Hippocampal formation (tissue), 2 donors: ENCODE measurements at regions not wholly inside any gene's neighbourhood (a gene's known extent, or its start where the extent isn't known, plus 50 kb on each side); places are given as distances from the start of the nearest gene placed in this dataset.
"Not testable (repeated sequence)": the region's sequence is repeated elsewhere in the genome, so short reads cannot be mapped to it uniquely, and the experiment has no call there.

ENCODE experiments used
- DNase-seq, 2 donors: peaks; one replicate each; lab custom pipeline; 2025; lab: John Stamatoyannopoulos, UW

DNA sequence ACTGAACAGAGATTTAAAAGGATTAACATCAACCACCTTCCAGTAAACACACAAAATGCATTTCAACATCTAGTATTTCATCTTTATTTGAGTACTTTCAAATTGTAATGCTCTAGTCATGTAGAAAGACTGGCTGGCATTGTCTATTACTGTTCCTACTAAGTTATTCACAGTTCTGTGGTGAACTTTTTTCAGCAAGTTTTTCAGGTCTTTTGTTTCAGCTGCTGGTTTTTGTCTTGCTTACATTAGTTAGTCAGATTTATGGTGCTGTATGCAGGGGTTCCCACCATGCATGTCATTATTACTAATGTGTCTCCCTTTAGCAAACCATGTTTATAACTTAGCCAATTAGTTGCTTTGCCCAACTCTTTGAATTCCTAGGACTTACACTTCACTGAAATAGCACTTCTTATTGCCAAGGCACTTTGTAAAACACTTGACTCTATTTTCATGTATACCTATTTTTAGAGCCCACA, 253.4 kb upstream of the KITLG start:
- no peak for DNase-seq

GRCh38 chr12:88828537-88828936, 248.3 kb upstream of the KITLG start:
- DNase-seq = not testable (repeated sequence)

DNA sequence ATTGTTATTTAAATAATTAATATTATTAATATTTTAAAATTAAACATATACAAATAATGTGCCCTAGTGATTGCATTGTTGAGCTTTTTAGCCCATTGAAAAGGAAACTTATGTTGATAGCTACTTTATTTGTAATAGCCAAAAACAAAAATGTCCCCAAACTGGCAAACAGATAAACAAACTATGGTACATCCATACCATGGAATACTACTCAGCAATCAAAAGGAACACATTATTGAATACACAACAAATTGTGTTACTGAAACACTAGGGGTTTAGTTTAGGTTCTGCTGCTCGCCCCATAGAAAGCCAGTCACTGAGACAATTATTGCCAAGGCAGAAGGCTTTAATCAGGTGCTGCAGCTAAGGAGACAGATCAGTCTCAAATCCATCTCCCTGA, 239.7 kb upstream of the KITLG start:
- no peak for DNase-seq

DNA sequence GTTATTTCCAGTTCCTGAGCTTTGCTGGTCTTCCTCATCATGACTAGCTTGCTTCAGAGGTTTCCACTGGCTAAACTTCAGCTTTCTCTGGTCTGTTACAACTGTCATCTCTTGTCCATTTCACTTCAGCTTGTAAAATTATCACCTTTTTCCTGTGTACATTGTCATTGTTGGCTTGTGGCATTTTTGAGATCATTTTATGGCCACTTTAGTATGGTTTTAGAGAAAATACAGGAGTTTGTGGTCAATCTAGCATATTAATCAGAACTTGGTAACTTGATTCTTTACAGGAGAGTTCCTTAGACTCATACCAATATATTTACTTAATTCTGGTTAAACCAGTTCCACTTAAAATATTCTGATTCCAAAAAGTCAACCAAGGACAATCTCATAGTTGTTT, 235.9 kb upstream of the KITLG start:
- DNase-seq = no peak

DNA sequence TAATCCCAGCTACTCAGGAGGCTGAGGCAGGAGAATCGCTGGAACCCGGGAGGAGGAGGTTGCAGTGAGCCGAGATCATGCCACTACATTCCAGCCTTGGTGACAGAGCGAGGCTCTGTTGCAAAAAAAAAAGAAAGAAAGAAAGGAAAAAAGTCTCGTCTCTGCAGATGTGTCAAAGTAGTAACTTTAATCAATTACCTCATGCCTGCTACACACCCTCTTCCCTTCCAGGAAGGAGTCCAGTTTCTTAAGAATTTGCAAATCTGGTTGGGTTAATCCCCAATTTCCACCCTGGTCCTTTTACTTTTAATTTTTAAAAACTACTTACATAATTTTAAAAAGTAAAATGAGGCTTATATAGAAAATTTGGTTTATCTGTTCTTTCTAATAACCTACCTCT, 234.5 kb upstream of the KITLG start:
- DNase-seq = no peak

DNA sequence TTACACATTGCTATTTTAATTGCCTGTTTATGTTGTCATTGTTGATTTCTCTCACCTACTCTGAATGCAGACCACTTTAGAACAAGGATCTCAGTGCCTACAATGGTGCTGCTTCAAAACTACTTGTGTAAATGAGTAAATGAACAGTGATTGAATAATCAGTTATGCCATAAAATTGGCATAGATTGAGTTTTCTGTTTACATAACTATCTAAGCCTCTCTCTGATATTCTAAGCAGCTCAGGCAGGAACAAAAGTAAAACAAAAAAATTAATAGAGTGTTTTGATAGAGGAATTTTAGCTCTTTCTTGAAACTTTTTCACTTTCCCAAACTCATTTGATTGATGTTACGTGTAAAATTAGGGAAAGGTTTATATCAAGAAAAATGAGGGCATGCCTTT, 232.3 kb upstream of the KITLG start:
- no peak for DNase-seq

DNA sequence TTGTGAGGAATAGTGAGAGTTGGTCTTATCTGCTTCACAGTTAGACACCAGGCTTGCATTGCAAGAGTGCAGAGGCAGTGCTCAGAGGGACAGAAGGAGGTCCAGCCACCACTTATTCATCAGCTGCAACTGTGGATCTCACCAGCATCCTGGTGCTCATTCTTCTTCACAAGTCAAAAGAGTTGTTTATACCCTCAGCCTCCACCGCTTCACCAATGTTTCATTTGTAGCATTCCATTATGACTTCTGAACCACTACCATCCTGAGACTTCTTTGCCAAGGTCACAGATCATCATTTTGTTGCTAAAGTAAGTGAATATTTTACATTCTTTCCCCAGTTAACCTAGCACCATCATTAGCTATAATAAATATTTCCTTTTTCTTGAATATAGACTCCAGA, 230.5 kb upstream of the KITLG start:
- no peak for DNase-seq

DNA sequence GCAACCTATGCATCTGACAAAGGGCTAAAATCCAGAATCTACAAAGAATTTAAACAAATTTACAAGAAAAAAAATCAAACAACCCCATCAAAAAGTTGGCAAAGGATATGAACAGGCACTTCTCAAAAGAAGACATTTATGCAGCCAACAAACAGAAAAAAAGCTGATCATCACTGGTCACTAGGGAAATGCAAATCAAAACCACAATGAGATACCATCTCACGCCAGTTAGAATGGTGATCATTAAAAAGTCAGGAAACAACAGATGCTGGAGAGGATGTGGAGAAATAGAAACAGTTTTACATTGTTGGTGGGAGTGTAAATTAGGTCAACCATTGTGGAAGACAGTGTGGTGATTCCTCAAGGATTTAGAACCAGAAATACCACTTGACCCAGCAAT, 229.6 kb upstream of the KITLG start:
- DNase-seq = not testable (repeated sequence)

DNA sequence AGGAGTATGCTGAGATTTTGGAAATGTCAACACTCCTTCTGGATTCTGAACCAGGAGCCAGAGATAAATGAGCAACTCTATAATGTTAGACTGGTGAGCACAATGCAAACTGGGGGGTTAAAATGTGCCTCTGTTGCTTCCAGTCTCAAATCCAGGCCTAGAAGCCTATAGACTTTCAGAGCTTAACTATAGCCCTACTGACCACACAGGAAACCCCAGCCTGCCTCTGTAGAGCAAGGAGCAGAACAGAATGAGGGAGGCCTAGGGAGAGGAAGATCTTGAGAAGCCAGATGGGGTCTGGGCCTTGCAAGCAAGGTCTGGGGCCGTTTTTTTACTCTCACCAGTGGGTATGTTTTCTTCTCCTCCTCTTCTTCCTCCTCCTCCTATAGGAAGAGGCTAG, 225.4 kb upstream of the KITLG start:
- DNase-seq = no peak

DNA sequence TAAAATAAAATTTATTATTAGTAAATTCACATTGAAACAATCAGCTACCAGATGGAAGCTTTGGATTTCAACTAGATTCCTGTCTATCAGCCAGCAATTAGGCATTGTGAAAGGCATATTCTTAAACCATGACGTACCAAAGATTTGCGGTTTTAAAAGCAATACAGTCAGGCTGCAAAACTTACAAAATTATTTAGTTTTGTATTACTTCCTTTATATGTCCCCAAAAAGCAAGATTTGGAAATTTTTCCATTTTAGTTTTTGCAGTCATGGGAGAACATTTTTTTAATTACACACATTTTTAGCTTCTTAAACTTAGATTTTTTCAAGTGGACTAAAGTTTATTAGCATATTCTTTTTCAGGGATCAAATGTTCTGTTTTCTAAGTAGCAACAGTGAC, 225.0 kb upstream of the KITLG start:
- DNase-seq = no peak

DNA sequence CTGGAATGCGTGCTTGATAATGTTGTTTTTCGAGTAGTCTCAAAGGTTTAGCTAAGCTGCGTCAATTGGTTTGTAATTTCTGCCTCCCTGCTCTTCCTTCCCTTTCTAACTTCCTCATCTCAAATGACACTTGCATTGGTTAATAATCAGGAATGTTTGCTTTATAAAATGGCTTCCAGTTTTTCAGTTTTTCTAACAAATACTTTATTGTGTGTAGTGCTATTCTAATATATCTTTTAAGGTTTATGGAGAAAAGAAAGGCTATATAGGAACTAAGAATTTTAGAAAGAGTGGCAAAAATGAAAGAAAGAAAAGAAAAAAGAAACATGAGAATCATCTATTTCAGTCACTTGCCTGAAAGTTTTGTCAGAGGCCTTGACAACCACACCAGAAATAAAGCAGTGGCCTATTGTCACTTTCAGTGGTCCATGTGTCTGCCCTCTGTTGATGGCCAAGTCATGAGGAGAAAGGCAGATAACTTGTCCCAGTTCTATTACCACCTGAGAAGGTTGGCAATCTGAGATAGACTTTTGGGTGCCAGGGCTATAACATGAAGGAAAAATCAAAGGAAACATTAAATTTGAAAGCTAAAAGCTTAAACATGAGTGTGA, 221.9 kb upstream of the KITLG start:
- DNase-seq = no peak

DNA sequence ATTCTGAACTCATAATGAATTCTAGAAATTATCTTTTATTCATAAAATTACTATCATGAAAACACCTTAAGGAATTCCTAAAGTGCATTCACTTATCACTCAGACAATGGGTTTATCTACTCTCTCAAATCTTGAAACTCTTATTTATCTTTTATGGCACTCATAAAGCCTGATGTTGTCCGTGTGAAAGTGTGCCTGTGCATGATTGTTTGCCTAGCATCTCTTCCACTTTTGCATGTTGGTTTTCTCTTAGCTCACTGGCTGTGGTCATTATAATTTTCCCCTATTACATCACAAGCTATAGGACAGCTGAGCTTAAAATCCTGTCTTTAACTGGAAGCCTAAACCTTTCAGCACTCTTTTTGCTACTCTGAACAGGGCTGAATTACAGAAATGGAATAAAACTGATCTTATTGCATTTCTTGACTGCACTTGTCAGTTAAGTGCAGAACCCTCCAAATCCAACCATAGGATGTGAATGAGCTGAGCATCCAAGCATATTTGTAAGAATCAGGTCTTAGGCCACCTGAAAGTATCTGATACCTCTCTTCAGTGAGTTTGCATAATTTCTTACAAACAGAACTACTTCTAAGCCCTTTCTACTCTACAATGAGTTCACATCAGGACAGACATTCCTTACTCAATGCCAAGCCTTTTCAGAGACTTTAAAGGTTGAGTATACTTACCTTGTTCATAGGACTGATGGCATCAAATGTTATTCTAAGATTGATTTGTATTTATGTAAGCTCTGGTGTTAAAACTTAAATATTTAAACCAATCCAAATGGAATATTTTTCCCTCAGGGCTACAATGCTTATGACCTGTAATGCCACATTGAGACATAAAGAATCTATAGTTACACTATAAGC, 221.2 kb upstream of the KITLG start:
- DNase-seq = no peak

- no peak for DNase-seq
Observed at GRCh38 chr12:88793096-88793495, 212.8 kb upstream of the KITLG start.

DNA sequence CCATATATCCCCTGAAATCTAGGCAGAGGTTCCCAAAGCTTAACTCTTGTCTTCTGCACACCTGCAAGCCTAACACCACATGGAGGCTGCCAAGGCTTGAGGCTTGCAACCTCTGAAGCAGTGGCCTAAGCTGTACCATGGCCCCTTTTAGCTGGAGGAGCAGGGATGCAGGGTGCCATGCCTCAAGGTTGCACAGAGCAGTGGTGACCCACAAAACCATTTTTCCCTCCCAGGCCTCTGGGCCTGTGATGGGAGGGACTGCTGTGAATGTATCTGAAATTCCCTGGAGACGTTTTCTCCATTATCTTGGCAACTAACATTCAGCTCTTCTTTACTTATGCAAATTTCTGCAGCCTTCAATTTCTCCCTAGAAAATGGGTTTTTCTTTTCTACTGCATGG, 210.0 kb upstream of the KITLG start:
- DNase-seq = no peak

GRCh38 chr12:88784166-88784565, 203.9 kb upstream of the KITLG start:
- no peak for DNase-seq

DNA sequence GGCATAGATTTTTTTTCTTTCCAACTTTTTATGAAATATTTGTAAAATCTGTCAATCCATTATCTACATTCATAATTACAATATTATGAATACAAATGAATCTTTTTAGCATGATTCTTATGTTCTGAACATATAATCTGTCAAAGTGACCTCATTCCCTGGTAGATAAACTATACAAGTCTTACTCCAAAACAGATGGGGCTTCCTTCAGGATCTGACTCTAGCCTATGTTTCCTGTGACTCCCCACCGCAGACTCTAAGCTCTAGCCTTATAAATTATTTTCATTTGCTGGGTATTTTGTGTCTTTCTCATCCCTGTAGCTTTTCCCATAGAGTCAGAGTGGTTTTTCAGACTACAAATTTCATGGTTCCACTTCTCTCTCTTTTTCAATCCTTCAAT, 202.1 kb upstream of the KITLG start:
- no peak for DNase-seq

DNA sequence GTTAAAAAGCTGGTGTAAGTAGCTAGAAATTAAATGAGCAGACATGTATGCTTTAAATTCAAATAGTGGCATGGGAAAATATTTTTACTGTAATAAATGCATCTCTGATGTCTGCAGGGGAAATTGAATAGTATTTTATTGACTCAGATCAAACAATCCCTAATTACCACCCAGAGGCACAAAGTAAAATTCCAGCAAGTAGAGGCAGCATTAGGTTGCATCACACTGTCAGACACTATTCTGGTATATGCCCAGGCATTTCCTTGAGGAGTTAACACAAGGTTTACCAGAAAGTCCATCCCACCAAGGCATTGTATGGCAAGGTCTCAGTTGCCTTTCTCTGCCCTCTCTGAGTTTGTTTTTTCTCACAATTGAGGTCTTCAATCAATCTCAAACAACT, 201.6 kb upstream of the KITLG start:
- no peak for DNase-seq

DNA sequence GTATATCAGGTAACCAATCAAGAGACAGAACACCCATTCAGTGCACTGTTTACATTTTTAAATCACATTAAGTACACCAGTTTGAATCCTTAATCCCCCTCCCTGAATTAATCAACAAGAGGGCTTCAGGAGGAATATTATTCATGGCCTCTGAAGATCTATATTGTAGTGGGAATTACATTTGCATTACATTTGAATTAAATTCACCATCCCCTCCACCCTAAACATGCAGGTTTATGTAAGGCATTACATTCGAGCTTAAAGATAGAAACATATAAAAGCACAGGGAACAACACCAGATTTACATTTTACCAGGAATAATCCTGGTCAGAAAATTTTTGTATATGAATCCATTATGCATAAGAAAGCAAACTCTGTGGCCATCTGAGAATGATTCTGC, 197.8 kb upstream of the KITLG start:
- no peak for DNase-seq

DNA sequence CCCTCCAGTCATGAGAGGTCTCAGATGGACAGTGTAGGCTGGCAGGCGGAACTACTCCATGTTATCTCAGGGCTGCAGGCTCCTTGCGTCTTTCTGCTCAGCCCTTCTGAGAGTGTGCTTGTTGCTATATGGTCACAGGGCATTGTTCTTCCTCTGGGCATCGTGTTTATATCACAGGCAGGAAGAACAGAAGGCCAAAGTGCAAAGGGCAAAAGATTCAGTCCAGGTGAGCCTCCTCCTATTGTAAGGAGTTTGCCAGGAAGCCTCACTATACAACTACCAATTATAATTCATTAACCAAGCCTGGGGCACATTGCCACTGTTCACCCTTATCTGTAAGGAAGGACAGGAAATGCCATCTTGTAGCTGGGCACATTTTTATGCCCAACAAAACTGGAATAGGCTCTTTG, 195.5 kb upstream of the KITLG start:
- no peak for DNase-seq

DNA sequence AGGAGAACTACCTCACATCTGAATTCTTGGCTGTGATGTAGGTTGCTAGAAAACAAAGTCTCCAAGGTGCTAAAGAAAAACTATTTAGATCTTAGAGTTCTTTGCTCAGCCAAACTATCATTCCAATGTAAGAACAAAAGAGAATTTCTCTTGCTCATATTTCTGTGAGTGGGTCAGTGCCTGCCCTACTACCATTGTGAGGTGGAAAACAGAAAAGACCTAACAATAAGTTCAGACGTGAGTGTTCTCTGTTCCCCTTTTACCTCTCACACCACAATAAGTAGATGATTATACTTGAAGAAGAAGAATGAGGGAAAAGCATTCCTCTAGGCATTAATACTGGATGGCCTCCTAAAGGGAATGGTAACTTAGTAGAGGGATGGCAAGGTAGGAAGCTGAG, 187.4 kb upstream of the KITLG start:
- no peak for DNase-seq

GRCh38 chr12:88764781-88765480, 184.7 kb upstream of the KITLG start:
- no peak for DNase-seq

- DNase-seq = no peak
Observed at GRCh38 chr12:88763536-88764100, 183.3 kb upstream of the KITLG start.

GRCh38 chr12:88758176-88758575, 177.9 kb upstream of the KITLG start:
- no peak for DNase-seq
